CD4-positive, alpha-beta T cell treated with Interleukin-4 for 4 hours (primary cell): ENCODE measurements at regions not wholly inside any gene's neighbourhood (a gene's known extent, or its start where the extent isn't known, plus 50 kb on each side); places are given as distances from the start of the nearest gene placed in this dataset.
"Not testable (repeated sequence)": the region's sequence is repeated elsewhere in the genome, so short reads cannot be mapped to it uniquely, and the experiment has no call there.

ENCODE experiments used
- DNase-seq: peaks from one replicate; pipeline ENCODE4 v3.0.0-alpha.2; 2020

- DNase-seq: no peak
Measured at GRCh38 chrX:118261151-118261550, 84.8 kb upstream of the WDR44 start.

DNA sequence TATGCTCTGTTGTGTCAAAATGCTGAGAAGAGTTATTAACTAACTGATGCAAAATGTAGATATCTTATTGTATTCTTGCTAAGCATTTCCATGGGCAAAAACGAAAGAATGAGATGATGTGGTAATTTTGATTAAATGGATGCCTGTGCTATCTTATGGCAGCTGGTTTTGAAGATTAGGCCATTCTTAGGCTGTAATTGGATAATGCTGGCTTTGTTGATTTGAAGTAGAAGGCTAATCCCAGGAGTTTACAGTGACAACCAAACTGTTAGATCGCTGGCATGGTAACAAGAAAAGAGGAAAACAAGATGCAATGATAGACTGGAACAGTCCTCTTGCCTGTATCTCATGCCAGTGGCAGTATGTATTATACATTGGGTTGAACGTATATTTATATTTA lies 74.1 kb upstream of the WDR44 start:
- no peak for DNase-seq

GRCh38 chrX:118272242-118272641 lies 73.7 kb upstream of the WDR44 start:
- DNase-seq: no peak

- no peak for DNase-seq
Measured at GRCh38 chrX:118286066-118286762, 59.7 kb upstream of the WDR44 start.

DNA sequence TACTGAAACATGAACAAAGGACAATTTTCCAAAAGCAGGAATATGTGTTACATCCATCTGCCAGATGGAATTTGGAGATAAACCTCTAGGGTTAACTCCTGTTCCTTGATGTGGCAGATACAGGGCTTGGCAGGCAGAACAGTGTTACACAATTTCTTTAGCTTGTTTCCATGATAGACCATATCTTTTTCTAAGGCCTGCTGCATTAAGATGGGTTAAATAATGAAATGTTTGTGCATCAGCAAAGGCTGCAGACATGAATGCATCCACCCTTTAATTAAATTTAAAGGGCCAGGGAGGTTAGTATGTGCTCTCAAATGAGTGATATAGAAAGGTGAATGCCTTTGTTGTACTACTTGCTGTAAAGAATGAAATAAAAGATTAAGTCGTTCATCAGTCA lies 50.1 kb upstream of the WDR44 start:
- not testable (repeated sequence) for DNase-seq
